ENCODE measurements at regions not wholly inside any gene's neighbourhood (a gene's known extent, or its start where the extent isn't known, plus 50 kb on each side); places are given as distances from the start of the nearest gene placed in this dataset.
"Not testable (repeated sequence)": the region's sequence is repeated elsewhere in the genome, so short reads cannot be mapped to it uniquely, and the experiment has no call there.

- not testable (repeated sequence) for FAIRE-seq; DNase-seq (ENCODE audit: insufficient read length, low spot score)
These were observed 135.2 kb downstream of the FAM72B start for GRCh38 chr1:121048769-121049443.

- FAIRE-seq, result not testable (repeated sequence)
These were observed 134.0 kb downstream of the FAM72B start for GRCh38 chr1:121050097-121050496.

DNA sequence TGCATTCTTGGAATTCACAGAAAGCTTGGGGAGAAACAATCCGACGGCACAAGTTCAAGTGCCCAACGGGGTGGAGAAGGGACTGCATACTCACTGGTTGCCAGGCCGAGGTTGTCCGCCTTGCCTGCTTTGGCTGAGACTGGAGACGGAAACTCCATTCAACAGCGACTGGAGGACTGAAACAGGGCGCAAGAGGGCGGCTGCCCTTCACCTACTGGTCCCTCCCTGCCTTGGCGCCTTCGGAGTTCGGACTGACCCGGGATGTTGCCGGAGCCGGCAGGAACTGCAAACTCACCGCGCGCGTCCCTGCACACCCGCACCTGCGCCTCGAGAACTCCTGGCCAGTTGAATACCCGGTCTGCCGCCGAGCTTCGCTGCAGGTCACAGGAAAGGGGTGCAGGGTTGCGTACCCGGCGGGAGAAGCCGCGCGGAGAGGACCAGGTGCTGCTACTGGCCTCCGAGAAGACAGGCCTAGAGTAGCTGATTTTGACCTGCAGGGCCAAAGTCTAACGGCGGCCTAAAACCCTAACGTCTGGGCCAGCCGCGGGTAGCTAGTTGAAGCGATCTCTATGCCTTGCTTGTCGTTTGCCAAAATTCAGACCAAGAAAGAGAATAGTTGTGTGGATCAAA, 132.9 kb downstream of the FAM72B start:
- not testable (repeated sequence) for DNase-seq (ENCODE audit: insufficient read length, low spot score); FAIRE-seq

More at GRCh38 chr1:121050097-121050496, 134.0 kb downstream of the FAM72B start:
- not testable (repeated sequence) for DNase-seq (ENCODE audit: insufficient read length, low spot score)

DNA sequence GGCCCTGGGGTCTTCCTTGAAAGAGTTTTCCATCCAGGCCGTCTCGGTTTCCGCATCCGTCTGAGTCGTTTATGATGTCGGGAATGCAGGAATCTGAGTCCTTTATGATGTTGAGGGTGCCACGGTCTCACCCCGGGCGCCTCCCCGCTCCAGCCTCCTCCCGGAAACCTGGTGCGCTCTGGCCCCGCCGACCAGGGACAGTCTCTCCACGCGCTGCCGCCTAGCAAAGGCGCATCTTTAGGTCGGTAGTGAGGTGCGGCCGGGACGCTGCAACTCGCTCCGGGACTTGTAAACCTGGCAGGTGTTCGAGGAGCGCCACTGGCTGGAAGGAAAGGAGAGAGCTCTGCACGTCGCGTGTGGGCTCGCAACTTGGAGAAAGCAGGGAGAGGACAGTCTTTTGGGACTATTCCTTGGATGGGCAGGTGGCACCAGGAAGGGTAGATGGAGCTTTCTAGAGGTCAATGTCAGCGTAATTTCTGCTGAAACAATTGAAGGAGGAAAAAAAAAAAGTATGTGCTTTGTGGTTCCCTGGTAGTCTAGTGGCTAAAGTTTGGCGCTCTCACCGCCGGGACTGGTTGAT, 132.0 kb downstream of the FAM72B start:
- not testable (repeated sequence) for FAIRE-seq; DNase-seq (ENCODE audit: insufficient read length, low spot score)

- not testable (repeated sequence) for FAIRE-seq; DNase-seq (ENCODE audit: insufficient read length, low spot score)
These were observed 129.2 kb downstream of the FAM72B start for GRCh38 chr1:121054928-121055327.

DNA sequence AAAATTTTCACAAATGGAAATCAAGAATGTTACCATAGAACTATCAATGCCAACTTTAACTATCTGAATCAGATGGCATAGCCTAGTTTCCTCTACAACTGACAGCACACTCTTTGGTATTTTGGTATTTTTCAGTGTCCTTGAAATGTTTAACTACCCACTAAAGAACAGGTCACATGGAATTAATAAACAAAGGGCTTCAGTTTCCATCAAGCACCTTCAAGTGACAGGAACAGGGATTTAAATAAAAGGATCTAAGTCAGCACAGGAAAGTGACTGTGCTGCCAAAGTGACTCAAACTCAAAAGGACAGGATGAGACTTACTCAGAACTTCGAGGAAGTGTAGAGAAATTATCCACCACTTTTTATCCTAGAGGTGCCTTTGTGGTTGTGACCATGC, 117.2 kb downstream of the FAM72B start:
- FAIRE-seq; DNase-seq (ENCODE audit: insufficient read length, low spot score): not testable (repeated sequence)

GRCh38 chr1:121068738-121069499, 115.2 kb downstream of the FAM72B start:
- FAIRE-seq; DNase-seq (ENCODE audit: insufficient read length, low spot score): not testable (repeated sequence)

GRCh38 chr1:121073852-121074251, 110.3 kb downstream of the FAM72B start:
- not testable (repeated sequence) for FAIRE-seq; DNase-seq (ENCODE audit: insufficient read length, low spot score)

GRCh38 chr1:121075254-121075805, 108.8 kb downstream of the FAM72B start:
- DNase-seq (ENCODE audit: insufficient read length, low spot score); FAIRE-seq: not testable (repeated sequence)

GRCh38 chr1:121076674-121077073, 107.5 kb downstream of the FAM72B start:
- DNase-seq (ENCODE audit: insufficient read length, low spot score); FAIRE-seq: not testable (repeated sequence)

- not testable (repeated sequence) for FAIRE-seq
These were observed 104.5 kb downstream of the FAM72B start for GRCh38 chr1:121079655-121080054.

GRCh38 chr1:121080197-121080903, 103.8 kb downstream of the FAM72B start:
- DNase-seq (ENCODE audit: insufficient read length, low spot score); FAIRE-seq: not testable (repeated sequence)

More at GRCh38 chr1:121079655-121080054, 104.5 kb downstream of the FAM72B start:
- DNase-seq (ENCODE audit: insufficient read length, low spot score), result not testable (repeated sequence)

GRCh38 chr1:121080904-121081264, 103.3 kb downstream of the FAM72B start:
- not testable (repeated sequence) for DNase-seq (ENCODE audit: insufficient read length, low spot score); FAIRE-seq

DNA sequence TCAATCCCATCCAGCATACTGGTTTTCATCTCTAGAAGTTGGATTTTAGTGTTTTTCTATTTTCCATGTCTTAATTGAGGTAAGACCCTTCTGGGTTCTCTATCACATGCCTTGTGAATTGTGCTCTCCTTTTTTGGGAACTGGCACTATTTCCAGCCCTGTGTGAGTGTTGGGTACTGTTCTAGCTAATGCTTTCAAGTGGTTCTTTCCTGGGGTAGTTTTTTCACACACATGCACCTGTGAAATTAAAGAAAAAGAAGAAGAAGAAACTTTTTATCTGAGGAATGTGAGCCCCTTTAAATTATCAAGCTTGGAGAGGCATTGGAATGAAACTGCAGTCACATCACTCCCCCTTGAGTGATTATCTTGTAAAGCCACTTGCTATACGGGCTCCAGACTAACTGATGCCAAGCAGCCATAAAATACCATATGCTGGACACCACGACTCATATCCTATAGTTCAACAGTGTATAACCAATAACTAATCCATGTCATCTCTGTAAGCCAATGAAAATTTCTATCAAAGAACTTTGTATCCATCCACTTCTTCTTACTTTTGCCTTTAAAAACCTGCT, 102.4 kb downstream of the FAM72B start:
- not testable (repeated sequence) for FAIRE-seq; DNase-seq (ENCODE audit: insufficient read length, low spot score)

DNA sequence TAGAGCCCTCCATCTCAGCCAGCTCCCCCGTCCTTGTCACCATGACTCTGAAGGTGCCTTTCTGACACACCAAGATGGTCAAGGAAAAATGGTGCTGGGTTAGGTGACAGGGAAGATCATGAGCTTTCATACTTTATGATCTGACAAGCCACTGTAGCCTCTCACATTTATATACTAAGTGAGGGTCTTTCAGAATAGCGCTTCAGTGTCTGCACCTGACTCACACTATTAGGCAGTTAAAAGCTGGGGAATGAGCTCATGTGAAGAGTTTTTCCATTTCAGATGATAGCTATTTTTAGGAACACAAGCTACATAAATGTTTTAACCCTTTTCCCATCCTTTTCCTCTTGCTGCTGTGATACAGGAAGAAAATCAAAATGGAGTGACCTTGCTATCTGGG, 101.1 kb downstream of the FAM72B start:
- not testable (repeated sequence) for DNase-seq (ENCODE audit: insufficient read length, low spot score); FAIRE-seq

DNA sequence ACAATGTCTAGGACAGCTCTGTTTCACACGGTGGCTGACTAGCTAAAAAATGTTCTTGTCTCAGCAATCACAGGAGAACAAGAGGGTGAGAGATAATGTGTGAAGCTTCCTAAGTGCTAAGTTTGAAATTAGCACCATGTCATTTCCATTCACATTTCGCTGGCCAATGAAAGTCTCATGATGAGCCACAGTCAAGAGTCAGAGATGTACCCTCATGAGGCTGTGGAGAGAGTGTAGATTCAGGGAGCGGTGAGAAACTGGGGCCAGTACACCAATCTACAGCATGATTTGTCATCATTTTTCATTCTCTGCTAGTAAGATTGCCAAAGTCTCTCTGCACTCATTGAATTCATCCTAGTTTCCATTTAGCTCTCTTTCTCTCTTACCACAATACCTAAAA, 97.9 kb downstream of the FAM72B start:
- DNase-seq (ENCODE audit: insufficient read length, low spot score); FAIRE-seq: not testable (repeated sequence)

GRCh38 chr1:121087221-121087620, 96.9 kb downstream of the FAM72B start:
- not testable (repeated sequence) for DNase-seq (ENCODE audit: insufficient read length, low spot score); FAIRE-seq

- DNase-seq (ENCODE audit: insufficient read length, low spot score); FAIRE-seq: not testable (repeated sequence)
These were observed 95.6 kb downstream of the FAM72B start for GRCh38 chr1:121088568-121088967.

DNA sequence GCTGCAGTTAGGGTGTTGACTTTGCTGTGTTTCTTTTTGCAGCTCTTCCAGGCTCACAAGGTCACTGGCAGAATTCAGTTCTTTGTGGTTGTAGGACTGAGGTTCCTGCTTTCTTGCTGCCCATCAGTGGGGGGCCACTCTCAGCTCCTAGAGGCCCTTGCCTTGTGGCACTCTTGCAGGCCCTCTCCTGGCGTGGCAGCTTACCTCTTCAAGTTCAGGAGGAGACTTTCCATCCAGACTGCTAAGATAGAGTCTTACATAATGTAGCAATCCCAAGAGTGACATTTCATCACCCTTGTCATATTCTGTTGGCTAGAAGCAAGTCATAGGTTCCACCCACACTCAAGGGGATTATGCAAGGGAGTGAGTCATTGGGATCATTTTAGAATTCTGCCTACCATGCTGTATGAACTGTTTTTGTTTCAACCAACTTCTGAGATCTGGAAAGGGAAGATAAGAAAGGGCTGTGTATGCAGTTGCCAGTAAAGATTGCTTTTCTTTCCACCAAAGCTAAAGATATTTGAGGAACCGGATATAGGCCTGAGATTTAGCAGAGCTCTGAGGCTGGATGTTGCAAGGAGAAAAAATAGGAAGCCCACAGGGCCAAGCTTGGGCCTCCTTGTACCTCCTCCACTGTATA, 91.7 kb downstream of the FAM72B start:
- DNase-seq (ENCODE audit: insufficient read length, low spot score); FAIRE-seq: not testable (repeated sequence)
